Activated CD8-positive, alpha-beta memory T cell treated with anti-CD3 and anti-CD28 coated beads, Interleukin-2, amount 50 U/mL, for 24 hours (primary cell): ENCODE measurements at regions not wholly inside any gene's neighbourhood (a gene's known extent, or its start where the extent isn't known, plus 50 kb on each side); places are given as distances from the start of the nearest gene placed in this dataset.
"Not testable (repeated sequence)": the region's sequence is repeated elsewhere in the genome, so short reads cannot be mapped to it uniquely, and the experiment has no call there.

Experiments used
- DNase-seq: peaks from one replicate; pipeline ENCODE4 v3.0.0-alpha.2; 2020; ENCODE audit errors: extremely low read depth

DNA sequence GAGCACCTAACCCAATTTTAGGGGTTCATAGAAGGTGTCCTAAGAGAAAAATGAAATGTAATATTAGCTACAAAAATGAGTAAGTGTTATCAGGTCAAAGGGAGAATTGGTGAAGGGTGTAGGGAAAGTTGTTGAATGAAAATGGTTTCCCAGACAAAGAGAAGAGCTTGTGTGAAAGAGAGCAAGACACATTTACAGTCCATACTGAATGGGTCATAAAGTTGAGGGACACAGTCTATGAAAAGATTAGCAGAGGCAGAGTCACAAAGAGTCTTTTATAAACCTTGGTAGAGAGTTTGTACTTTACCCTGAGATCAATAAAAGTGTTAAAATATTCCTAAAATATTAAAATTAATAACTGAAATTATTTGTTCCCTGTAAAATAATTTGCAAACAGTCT, 759.4 kb downstream of the DIAPH3 start:
- no peak for DNase-seq

GRCh38 chr13:59407251-59407650, 756.5 kb downstream of the DIAPH3 start:
- not testable (repeated sequence) for DNase-seq

GRCh38 chr13:59408738-59409137, 755.0 kb downstream of the DIAPH3 start:
- DNase-seq, result no peak

DNA sequence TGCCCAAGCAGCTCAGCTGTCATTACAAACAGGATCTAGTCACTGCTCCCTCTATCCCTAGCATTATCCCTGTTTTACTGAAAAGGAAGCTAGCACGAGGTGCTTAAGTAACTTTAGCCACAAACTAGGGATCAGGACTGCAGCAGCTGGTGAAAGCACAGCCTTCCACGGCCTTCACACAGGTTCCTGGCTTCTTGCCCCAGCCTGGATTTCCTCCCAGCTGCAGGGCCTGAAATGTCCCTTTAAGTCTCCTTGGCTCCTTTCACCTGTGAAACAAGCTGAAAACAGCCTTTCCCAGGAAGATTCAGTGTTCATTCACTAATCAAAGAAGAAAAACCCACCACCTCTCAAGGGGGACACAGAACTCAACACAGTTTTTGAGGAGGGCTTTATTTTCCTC, 754.5 kb downstream of the DIAPH3 start:
- DNase-seq, result no peak

GRCh38 chr13:59409634-59410200, 754.0 kb downstream of the DIAPH3 start:
- no peak for DNase-seq

- no peak for DNase-seq
Measured at GRCh38 chr13:59413126-59413525, 750.6 kb downstream of the DIAPH3 start.

- no peak for DNase-seq
Measured at GRCh38 chr13:59414006-59414405, 749.7 kb downstream of the DIAPH3 start.

GRCh38 chr13:59415498-59415897, 748.2 kb downstream of the DIAPH3 start:
- no peak for DNase-seq

DNA sequence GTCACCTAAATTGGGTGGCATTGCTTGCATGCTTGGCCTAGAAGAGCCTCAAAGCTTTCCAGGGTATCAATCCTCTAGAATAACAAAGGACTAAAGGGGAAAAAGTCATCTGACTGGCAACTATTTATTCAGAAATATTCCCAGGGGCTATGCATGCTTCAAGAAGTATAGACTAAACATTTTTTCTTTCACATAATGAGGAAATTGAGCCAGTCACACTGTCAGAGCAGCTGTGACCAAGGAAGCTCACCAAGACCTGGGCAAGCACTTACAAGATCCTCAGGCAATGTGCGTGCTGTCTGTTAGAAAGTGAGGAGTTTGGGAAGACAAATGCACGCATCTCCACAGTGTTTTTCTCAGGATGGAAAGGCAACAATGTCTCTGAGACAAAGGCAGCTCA, 747.2 kb downstream of the DIAPH3 start:
- DNase-seq, result no peak

DNA sequence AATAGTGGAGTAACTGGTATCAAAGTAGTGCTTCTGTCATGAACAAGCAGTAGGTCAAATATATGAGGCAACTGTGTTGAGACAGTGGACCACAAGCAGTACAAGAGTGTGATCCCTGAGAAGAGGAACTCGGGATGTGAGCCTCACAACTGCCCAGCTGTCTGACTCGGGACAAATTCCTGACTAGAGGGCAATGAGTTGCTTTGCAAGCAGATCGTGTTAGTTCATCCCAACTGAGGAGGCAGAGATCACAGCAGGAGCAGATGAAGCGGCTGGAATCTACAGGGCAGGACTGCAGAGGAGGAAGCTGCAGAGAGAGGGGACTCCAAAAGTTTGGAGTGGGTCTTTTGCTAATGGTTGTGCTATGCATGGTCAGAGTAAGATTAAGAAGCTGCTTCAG, 741.1 kb downstream of the DIAPH3 start:
- DNase-seq, result no peak

DNA sequence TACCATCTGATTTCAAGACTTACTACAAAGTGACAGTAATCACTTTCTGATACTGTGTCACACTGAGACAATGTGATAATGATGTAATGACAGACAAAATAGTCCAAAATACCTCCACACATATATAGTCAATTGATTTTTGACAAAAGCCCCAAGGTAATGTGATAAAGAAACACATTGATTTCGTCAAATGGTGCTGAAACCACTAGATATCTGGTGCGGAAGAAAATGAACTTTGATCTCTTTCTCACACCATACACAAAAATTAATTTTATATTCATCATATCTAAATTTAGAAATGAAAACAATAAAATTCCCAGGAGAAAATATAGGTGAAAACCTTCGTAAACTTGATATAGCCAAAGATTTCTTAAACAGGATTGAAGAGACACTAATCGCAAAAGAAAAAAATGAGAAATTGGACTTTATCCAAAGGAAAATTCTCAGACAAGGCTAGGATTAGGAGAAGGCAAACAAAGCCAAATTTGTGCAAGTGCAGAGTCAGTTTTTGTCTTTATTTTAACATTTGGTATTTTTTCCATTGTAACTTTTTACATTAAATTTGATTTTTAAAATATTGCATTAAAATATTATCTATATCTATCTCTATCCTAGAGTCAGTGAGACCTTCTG, 739.9 kb downstream of the DIAPH3 start:
- no peak for DNase-seq

- DNase-seq, result no peak
Measured at GRCh38 chr13:59424661-59425060, 739.1 kb downstream of the DIAPH3 start.

DNA sequence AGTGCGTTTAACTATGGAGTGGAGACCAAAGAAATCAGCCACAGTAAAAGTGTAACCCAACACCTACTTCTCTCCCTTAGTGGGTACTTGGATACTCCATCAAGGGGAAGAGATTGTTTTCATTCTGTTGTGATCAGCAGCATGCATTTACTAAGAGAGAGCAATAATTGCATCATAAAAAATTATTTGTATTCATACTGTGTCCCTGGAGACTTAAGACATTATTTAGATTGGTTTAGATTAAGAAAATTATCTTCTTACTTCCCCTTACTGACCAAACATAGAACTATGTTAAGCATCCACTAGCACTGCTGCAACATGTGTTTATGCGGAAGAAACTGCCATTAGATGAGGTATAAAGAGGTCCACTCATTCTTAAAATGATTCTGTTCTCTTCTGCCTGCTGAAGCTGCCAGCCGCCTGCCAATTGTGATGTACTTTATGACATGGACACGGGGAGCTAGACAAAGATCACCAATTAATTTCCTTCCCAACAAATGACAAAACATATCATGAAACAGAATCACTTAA, 738.5 kb downstream of the DIAPH3 start:
- no peak for DNase-seq

DNA sequence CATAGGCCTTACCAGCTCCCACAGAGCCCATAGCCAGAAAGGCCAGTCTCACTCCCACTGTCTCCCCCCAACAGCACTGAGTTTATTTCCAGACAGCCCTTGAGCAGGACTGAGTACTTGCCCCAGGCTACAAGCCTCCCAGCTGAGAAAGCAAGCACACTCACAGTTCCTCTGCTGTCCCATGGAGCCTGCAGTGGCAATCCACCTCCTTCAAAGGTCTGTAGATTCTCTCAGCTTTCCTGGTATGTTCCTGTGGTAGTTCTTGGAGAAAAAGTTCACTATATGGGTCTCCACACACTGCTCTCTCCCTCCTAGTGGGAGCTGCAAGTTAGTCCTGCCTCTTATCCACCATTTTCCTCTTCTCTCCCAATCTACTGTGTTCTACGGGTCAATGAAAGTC, 728.7 kb downstream of the DIAPH3 start:
- no peak for DNase-seq

GRCh38 chr13:59437544-59438301, 726.0 kb downstream of the DIAPH3 start:
- DNase-seq, result no peak

- DNase-seq, result no peak
Measured at GRCh38 chr13:59439776-59440428, 723.8 kb downstream of the DIAPH3 start.

DNA sequence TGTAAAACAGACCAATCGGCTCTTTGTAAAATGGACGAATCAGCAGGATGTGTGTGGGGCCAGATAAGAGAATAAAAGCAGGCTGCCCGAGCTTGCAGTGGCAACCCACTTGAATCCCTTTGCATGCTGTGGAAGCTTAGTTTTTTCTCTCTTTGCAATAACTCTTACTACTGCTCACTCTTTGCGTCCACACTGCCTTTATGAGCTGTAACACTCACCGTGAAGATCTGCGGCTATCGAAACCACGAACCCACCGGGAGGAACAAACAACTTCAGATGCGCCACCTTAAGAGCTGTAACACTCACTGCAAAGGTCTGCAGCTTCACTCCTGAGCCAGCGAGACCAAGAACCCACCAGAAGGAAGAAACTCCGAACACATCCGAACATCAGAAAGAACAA, 722.7 kb downstream of the DIAPH3 start:
- DNase-seq, result not testable (repeated sequence)

GRCh38 chr13:59441596-59442280, 722.0 kb downstream of the DIAPH3 start:
- no peak for DNase-seq

DNA sequence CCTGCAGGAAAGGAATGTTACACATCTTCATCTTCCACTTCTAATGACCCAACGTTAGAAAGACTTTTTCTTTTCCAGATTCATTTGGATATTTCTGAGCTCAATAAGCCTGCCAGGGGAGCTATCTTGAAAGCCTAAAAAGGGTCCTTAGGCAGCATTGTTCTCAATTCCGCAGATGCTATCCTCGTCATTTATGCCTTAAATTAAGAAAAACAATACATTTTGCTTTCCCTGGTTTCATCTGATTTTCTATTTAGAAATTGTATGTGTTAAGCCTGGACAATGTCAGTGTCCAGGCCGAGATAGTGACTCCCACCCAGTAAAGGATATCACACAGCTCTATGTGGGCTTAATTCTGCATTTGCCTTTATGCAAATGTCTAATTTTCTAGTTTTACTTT, 721.3 kb downstream of the DIAPH3 start:
- no peak for DNase-seq

GRCh38 chr13:59442944-59443486, 720.7 kb downstream of the DIAPH3 start:
- no peak for DNase-seq

GRCh38 chr13:59444210-59444857, 719.4 kb downstream of the DIAPH3 start:
- DNase-seq, result no peak
